GM12878 (cell line): ENCODE measurements at regions not wholly inside any gene's neighbourhood (a gene's known extent, or its start where the extent isn't known, plus 50 kb on each side); places are given as distances from the start of the nearest gene placed in this dataset.

Experiments used
- DPF2 ChIP-seq: fragments of 450-650 bp; IDR thresholded peaks from 2 replicates; pipeline ENCODE4 v1.6.1; 2017; ENCODE audit warnings: mild to moderate bottlenecking
- FOS ChIP-seq: IDR thresholded peaks from 3 replicates; pipeline ENCODE4 v1.6.1; 2011; ENCODE audit warnings: borderline replicate concordance; ENCODE audit not compliant: insufficient read length; ENCODE audit errors: extremely low read depth
- HDAC2 ChIP-seq: fragments of 200-600 bp; sonication (generic); IDR thresholded peaks from 2 replicates; pipeline ENCODE4 v1.6.1; 2017
- KDM1A ChIP-seq: fragments of 200-600 bp; sonication (generic); IDR thresholded peaks from 2 replicates; pipeline ENCODE4 v1.6.1; 2016; ENCODE audit warnings: borderline replicate concordance
- NR2C2 ChIP-seq: IDR thresholded peaks from 2 replicates; pipeline ENCODE4 v1.6.1; 2011; ENCODE audit warnings: borderline replicate concordance, low read depth; ENCODE audit not compliant: control insufficient read depth, insufficient read length
- POLR2A ChIP-seq: IDR thresholded peaks from 2 replicates; pipeline ENCODE4 v1.6.1; 2011; ENCODE audit warnings: low read depth, mild to moderate bottlenecking, low read length
- ZSCAN29 ChIP-seq: fragments of 450-650 bp; IDR thresholded peaks from 2 replicates; pipeline ENCODE4 v1.6.1; 2017; ENCODE audit warnings: mild to moderate bottlenecking, moderate library complexity
- TF ChIP-seq, protein P1 (sequence below): IDR thresholded peaks from 2 replicates; pipeline ENCODE4 v1.6.1; 2012; ENCODE audit warnings: mild to moderate bottlenecking, low read depth, low read length
- TF ChIP-seq, protein P2 (sequence below), 3 experiments: IDR thresholded peaks in 2 of 3; conservative IDR thresholded peaks in 1 of 3; 2 replicates each; pipeline ENCODE4 v1.5.1; 2011; ENCODE audit warnings: low read depth in 3 of 3, low read length in 3 of 3, mild to moderate bottlenecking in 3 of 3, control low read depth in 2 of 3, moderate library complexity in 2 of 3, inconsistent platforms in 1 of 3, mixed read lengths in 1 of 3; ENCODE audit not compliant: control insufficient read depth in 2 of 3, insufficient read depth in 1 of 3; ENCODE audit errors: extremely low read depth in 1 of 3

DNA sequence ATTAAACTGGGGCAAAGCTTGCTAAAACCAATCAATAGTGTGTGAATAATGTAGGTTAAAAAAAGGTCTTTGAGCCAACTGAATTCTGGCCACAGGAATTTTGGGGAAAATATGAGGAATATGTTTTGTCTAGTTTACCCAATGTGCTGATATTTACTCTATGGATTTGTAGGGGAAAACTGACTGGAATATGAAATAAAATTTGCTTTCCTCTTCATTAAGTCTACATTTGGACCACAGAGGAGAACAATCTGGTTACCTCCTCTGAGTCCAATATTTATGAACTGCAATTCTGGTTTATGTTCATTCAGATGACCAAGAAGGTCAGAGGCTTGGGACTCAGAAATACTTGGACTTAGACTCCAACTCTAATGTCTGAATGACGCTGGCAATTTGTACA, 1042.2 kb upstream of the CNTNAP5 start:
- TF ChIP-seq, protein P1, sequence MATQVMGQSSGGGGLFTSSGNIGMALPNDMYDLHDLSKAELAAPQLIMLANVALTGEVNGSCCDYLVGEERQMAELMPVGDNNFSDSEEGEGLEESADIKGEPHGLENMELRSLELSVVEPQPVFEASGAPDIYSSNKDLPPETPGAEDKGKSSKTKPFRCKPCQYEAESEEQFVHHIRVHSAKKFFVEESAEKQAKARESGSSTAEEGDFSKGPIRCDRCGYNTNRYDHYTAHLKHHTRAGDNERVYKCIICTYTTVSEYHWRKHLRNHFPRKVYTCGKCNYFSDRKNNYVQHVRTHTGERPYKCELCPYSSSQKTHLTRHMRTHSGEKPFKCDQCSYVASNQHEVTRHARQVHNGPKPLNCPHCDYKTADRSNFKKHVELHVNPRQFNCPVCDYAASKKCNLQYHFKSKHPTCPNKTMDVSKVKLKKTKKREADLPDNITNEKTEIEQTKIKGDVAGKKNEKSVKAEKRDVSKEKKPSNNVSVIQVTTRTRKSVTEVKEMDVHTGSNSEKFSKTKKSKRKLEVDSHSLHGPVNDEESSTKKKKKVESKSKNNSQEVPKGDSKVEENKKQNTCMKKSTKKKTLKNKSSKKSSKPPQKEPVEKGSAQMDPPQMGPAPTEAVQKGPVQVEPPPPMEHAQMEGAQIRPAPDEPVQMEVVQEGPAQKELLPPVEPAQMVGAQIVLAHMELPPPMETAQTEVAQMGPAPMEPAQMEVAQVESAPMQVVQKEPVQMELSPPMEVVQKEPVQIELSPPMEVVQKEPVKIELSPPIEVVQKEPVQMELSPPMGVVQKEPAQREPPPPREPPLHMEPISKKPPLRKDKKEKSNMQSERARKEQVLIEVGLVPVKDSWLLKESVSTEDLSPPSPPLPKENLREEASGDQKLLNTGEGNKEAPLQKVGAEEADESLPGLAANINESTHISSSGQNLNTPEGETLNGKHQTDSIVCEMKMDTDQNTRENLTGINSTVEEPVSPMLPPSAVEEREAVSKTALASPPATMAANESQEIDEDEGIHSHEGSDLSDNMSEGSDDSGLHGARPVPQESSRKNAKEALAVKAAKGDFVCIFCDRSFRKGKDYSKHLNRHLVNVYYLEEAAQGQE = no peak
- no peak for TF ChIP-seq DPF2
- TF ChIP-seq POLR2A = no peak
- TF ChIP-seq HDAC2 = no peak
- no peak for TF ChIP-seq FOS
- TF ChIP-seq, protein P2, sequence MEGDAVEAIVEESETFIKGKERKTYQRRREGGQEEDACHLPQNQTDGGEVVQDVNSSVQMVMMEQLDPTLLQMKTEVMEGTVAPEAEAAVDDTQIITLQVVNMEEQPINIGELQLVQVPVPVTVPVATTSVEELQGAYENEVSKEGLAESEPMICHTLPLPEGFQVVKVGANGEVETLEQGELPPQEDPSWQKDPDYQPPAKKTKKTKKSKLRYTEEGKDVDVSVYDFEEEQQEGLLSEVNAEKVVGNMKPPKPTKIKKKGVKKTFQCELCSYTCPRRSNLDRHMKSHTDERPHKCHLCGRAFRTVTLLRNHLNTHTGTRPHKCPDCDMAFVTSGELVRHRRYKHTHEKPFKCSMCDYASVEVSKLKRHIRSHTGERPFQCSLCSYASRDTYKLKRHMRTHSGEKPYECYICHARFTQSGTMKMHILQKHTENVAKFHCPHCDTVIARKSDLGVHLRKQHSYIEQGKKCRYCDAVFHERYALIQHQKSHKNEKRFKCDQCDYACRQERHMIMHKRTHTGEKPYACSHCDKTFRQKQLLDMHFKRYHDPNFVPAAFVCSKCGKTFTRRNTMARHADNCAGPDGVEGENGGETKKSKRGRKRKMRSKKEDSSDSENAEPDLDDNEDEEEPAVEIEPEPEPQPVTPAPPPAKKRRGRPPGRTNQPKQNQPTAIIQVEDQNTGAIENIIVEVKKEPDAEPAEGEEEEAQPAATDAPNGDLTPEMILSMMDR (IDR thresholded peaks at IDR 0.05 in 2 of 3, conservative IDR thresholded peaks at IDR 0.05 in 1 of 3; ENCODE audit: control insufficient read depth in 2 of 3, extremely low read depth in 1 of 3, insufficient read depth in 1 of 3, low read depth in 3 of 3, low read length in 3 of 3) = no peak
- TF ChIP-seq ZSCAN29 = no peak
- no peak for TF ChIP-seq KDM1A
- no peak for TF ChIP-seq NR2C2
